GM12873 (cell line): ENCODE measurements at regions not wholly inside any gene's neighbourhood (a gene's known extent, or its start where the extent isn't known, plus 50 kb on each side); places are given as distances from the start of the nearest gene placed in this dataset.

Experiments used
- CTCF ChIP-seq: IDR thresholded peaks from 2 replicates; pipeline ENCODE4 v1.5.1; 2012; ENCODE audit warnings: low read depth, mild to moderate bottlenecking, moderate library complexity, low read length, control low read depth; ENCODE audit not compliant: insufficient read depth; ENCODE audit errors: missing control alignments

- TF ChIP-seq CTCF = no peak
Measured at GRCh38 chrX:42028109-42028508, 104.8 kb upstream of the CASK start.

- TF ChIP-seq CTCF = no peak
Measured at GRCh38 chrX:42027367-42028000, 104.1 kb upstream of the CASK start.

GRCh38 chrX:42025861-42026260, 102.5 kb upstream of the CASK start:
- TF ChIP-seq CTCF = no peak

GRCh38 chrX:42023122-42023521, 99.8 kb upstream of the CASK start:
- TF ChIP-seq CTCF = no peak

GRCh38 chrX:42022158-42022557, 98.8 kb upstream of the CASK start:
- TF ChIP-seq CTCF = no peak

GRCh38 chrX:42021058-42021457, 97.7 kb upstream of the CASK start:
- TF ChIP-seq CTCF = no peak

- no peak for TF ChIP-seq CTCF
Measured at GRCh38 chrX:42020225-42020624, 96.9 kb upstream of the CASK start.
